ENCODE measurements at regions not wholly inside any gene's neighbourhood (a gene's known extent, or its start where the extent isn't known, plus 50 kb on each side); places are given as distances from the start of the nearest gene placed in this dataset.

DNA sequence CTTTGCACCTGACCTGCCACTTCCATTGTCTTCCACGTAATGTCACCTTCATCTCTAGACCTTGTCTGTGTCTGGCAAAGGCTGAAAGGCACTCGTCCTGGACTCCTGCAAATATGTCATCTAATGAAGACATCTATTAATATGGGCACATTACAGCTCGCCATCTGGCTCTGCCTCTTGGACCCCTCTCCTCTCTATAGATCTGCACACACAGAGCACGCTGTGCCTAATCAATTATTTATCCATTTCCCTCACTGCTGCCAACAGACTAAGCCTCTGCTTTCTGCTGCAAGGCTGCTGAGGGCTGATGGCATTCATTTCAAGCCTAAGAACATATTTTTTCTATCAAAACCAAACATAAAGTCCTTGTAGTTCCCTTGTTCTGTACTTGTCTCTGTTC, 573.0 kb downstream of the TUSC7 start:
- no peak for DNase-seq (ENCODE audit: low read depth in 4 of 4, low spot score in 3 of 4)

GRCh38 chr3:117285737-117286136, 576.2 kb downstream of the TUSC7 start:
- no peak for DNase-seq (ENCODE audit: low read depth in 4 of 4, low spot score in 3 of 4)

DNA sequence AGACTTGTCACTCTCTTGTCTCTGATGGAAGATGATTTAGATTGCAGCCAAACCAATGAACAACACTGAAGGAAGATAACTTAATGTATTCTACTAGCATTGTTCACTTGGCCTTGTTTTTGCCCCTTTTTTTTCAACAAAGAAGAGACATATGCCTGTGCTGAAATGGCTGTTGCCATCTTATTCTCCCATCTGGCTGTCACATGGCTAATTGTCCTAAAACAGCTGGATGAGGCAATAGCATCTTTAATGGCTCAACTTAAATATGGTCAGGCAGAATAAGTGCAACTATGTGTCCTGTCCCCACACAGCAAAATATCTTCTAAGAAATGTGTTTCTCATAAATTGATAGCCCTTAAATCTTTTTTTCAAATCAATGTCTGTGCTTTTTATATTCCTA, 576.9 kb downstream of the TUSC7 start:
- no peak for DNase-seq (ENCODE audit: low read depth in 4 of 4, low spot score in 3 of 4)

GRCh38 chr3:117287602-117288001, 578.0 kb downstream of the TUSC7 start:
- DNase-seq (ENCODE audit: low read depth in 4 of 4, low spot score in 3 of 4): no peak

- no peak for DNase-seq (ENCODE audit: low read depth in 4 of 4, low spot score in 3 of 4)
Measured at GRCh38 chr3:117291476-117291875, 581.9 kb downstream of the TUSC7 start.

- no peak for DNase-seq (ENCODE audit: low read depth in 4 of 4, low spot score in 3 of 4)
Measured at GRCh38 chr3:117297065-117297464, 587.5 kb downstream of the TUSC7 start.

- no peak for DNase-seq (ENCODE audit: low read depth in 4 of 4, low spot score in 3 of 4)
Measured at GRCh38 chr3:117297541-117297940, 588.0 kb downstream of the TUSC7 start.

DNA sequence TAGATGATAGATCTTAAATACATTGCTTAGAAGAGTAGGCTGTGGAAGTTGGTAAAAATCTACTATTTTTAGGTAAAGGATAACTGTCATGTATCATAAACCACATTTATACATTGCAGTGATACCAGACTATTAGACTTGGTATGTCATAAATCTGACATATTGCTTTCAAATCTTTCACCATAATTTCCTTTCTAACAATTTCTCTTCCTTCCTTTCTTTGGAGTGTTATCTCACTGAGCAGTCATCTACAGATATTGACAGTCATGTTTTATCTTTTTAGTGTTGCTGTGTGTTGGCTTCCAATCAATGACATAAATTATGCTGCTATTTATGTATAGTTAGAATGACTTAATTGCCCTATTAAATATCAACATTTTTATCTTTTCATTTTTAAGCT, 588.7 kb downstream of the TUSC7 start:
- DNase-seq (ENCODE audit: low read depth in 4 of 4, low spot score in 3 of 4): no peak

GRCh38 chr3:117302428-117302827, 592.8 kb downstream of the TUSC7 start:
- DNase-seq (ENCODE audit: low read depth in 4 of 4, low spot score in 3 of 4): no peak

GRCh38 chr3:117303443-117303842, 593.9 kb downstream of the TUSC7 start:
- no peak for DNase-seq (ENCODE audit: low read depth in 4 of 4, low spot score in 3 of 4)

GRCh38 chr3:117304681-117305080, 595.1 kb downstream of the TUSC7 start:
- DNase-seq (ENCODE audit: low read depth in 4 of 4, low spot score in 3 of 4): no peak

DNA sequence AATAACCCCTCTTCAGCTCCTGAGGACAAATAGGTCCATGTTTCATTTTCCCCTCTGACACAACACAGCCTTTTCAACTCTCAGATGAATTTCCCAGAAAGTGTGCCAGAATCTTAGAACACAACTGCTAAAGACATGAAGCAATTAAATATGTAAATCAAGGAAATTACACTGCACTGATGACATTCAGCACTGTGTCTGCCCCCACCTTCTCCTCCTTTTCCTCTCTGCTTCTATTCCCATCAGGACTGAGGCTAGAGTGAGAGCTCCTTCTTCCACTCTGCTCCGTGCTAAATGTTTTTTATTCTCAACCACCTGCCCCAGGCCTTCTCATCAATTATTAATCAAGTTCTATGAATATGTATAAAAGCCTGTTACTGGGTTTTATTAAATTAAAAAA, 596.1 kb downstream of the TUSC7 start:
- DNase-seq (ENCODE audit: low read depth in 4 of 4, low spot score in 3 of 4): no peak

DNA sequence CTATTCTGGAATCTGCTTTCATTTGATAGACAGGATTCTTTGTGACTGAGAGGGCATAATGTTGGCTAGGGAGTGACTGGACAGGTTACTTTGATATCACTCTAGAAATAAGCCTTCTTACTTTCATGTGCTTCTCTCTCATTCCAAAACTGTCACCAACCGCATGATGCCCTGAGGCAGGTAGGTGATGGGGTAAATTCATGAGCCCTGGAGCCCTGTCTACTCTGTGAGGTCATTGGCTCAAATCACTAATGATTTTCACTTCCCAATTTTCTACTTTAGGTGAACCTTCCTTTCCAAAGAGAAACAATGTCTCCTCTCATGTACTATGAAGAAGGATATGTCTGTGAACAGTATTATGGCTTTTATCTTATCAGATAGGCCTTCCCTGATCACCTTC, 596.7 kb downstream of the TUSC7 start:
- DNase-seq (ENCODE audit: low read depth in 4 of 4, low spot score in 3 of 4): no peak

- no peak for DNase-seq (ENCODE audit: low read depth in 4 of 4, low spot score in 3 of 4)
Measured at GRCh38 chr3:117308353-117308752, 598.8 kb downstream of the TUSC7 start.

GRCh38 chr3:117308756-117309155, 599.2 kb downstream of the TUSC7 start:
- no peak for DNase-seq (ENCODE audit: low read depth in 4 of 4, low spot score in 3 of 4)

DNA sequence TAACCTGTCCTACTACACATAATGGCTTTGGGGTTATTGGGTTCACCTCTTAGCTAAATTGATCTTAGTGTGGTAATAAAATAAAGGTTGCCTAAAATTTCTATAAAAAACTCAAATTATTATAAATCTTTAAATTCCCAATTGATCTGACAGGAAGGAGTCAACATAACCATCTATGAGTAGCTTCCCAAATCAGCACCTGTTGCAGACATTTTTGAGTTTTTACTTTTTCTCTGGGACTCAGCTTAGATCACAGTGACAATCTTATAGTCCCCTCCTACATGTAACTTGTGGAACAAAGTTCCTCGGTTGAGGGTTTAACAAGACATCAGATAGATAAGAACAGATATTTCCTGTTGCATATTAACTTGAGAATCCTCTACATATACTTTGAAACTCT, 601.0 kb downstream of the TUSC7 start:
- no peak for DNase-seq (ENCODE audit: low read depth in 4 of 4, low spot score in 3 of 4)

DNA sequence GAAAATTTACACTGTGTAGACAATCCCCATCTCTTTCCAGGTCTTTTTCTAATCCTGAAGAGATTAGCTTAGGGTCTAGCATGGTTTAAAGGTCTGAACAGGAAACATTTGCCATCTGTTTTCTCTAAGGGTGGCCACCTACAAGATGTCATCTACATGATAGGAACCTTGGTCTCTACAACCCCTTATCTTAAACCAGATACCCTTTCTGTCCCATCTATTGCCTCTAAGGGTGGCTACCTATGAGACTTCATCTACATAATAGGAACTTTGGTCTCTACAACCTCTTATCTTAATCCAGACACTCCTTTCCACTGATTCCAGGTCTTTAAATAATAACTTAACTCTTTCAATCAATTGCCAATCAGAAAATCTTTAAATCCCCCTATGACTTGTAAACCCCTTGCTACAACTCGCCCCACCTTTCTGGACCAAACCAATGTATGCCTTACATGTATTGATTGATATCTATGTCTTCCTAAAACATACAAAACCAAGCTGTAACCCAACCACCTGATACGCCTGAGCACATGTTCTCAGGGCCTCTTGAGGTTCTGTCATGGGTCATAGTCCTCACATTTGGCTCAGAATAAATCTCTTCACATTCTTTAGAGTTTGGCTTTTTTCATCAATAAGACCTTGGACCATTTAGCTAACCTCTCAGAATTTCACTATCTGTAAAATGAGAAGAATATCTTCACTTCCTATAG, 605.0 kb downstream of the TUSC7 start:
- DNase-seq (ENCODE audit: low read depth in 4 of 4, low spot score in 3 of 4): no peak

- DNase-seq (ENCODE audit: low read depth in 4 of 4, low spot score in 3 of 4): peak in 2 of 4 donors; percentile 1 to 3
Measured at GRCh38 chr3:117322866-117323265, 613.3 kb downstream of the TUSC7 start.

- DNase-seq (ENCODE audit: low read depth in 4 of 4, low spot score in 3 of 4): no peak
Measured at GRCh38 chr3:117346901-117347300, 637.3 kb downstream of the TUSC7 start.

DNA sequence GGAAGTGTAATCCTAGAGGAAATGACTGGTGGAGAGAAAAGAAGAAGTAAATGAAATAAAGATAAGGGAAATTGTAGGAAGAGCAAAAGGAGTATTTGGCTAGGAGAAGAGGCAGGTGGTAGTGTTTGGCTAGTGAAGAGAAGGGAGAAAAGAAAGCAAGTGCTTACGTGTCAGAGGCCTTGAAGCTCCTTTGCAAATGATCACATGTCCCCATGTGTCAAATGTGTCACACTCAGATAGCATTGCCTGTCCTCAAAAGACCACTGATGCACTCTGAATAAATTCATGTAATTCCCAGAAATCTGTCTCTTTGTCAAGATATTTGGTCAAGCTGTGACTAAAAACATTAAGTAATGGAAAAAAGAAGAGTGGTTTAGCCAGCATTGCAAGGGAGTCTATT, 639.3 kb downstream of the TUSC7 start:
- DNase-seq (ENCODE audit: low read depth in 4 of 4, low spot score in 3 of 4): no peak

GRCh38 chr3:117349566-117349965, 640.0 kb downstream of the TUSC7 start:
- no peak for DNase-seq (ENCODE audit: low read depth in 4 of 4, low spot score in 3 of 4)

- no peak for DNase-seq (ENCODE audit: low read depth in 4 of 4, low spot score in 3 of 4)
Measured at GRCh38 chr3:117350371-117350770, 640.8 kb downstream of the TUSC7 start.

DNA sequence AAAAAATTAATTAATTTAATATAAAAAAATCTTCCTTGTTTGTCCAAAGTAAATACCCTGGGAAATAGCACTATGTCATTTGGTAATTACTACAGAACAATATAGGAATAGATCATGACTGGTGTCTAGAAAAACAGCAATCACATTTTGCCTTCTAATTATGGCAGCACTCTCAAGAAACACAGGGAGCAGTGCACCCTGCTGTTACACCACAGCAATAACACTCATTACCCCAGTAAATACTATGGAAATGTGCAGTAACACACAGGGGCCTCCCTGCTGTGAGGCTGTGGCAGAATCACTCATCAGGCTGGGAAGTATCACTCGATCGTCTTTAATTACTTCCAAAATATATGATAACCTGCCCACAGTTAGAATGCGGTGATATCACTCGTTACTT, 646.0 kb downstream of the TUSC7 start:
- DNase-seq (ENCODE audit: low read depth in 4 of 4, low spot score in 3 of 4): no peak

Data from left renal pelvis (tissue), 4 donors.